HFFc6 (cell line): ENCODE measurements at regions not wholly inside any gene's neighbourhood (a gene's known extent, or its start where the extent isn't known, plus 50 kb on each side); places are given as distances from the start of the nearest gene placed in this dataset.

Experiments
- DNase-seq: peaks from one replicate; pipeline ENCODE4 v3.0.0-alpha.2; 2018
- H3K27ac Mint-ChIP-seq: 2 replicates; pipeline ENCODE4 v1.8.0; 2020; ENCODE audit warnings: mild to moderate bottlenecking, mixed read lengths
- H3K27me3 Mint-ChIP-seq: 2 replicates; pipeline ENCODE4 v1.8.0; 2021; ENCODE audit warnings: mild to moderate bottlenecking, moderate library complexity, mixed read lengths; ENCODE audit not compliant: insufficient read depth
- H3K36me3 Mint-ChIP-seq: 2 replicates; pipeline ENCODE4 v1.8.0; 2021; ENCODE audit warnings: low read depth, mixed read lengths
- H3K4me1 Mint-ChIP-seq: 2 replicates; pipeline ENCODE4 v1.8.0; 2020; ENCODE audit warnings: low read depth, mixed read lengths
- H3K4me3 Mint-ChIP-seq: 2 replicates; pipeline ENCODE4 v1.8.0; 2020; ENCODE audit warnings: mild to moderate bottlenecking, moderate library complexity, mixed read lengths
- H3K9me3 Mint-ChIP-seq: 2 replicates; pipeline ENCODE4 v1.8.0; 2020; ENCODE audit warnings: mild to moderate bottlenecking, mixed read lengths
- CTCF ChIP-seq: fragments of 200-600 bp; sonication (generic); IDR thresholded peaks from 2 replicates; pipeline ENCODE4 v1.5.0; 2021; ENCODE audit warnings: antibody characterized with exemption, mild to moderate bottlenecking

- H3K27ac Mint-ChIP-seq = peak overlapping the region; percentile 89
- H3K27me3 Mint-ChIP-seq = no peaks in the 10 kb centered on the region; the same call in 1 of the 2 replicates
- H3K36me3 Mint-ChIP-seq = peaks cover 23% of the 10 kb centered on the region; the same call in 1 of the 2 replicates
- H3K9me3 Mint-ChIP-seq = no peaks in the 10 kb centered on the region
- peak overlapping the region; percentile 64 for H3K4me3 Mint-ChIP-seq
- H3K4me1 Mint-ChIP-seq = peaks cover 87% of the 10 kb centered on the region
- TF ChIP-seq CTCF = no peak
- DNase-seq = peak; percentile 95
Observed at GRCh38 chr13:74210693-74211393, 76.6 kb upstream of the KLF12 start.

GRCh38 chr13:74206855-74207254 is 72.7 kb upstream of the KLF12 start:
- Mint-ChIP-seq H3K27ac (peak overlapping the region; percentile 79), H3K27me3 (no peaks in the 10 kb centered on the region; the same call in 1 of the 2 replicates), H3K4me3 (peak overlapping the region; percentile 42; the same call in 1 of the 2 replicates), H3K4me1 (peaks cover 97% of the 10 kb centered on the region), H3K36me3 (peaks cover 14% of the 10 kb centered on the region; the same call in 1 of the 2 replicates), H3K9me3 (no peaks in the 10 kb centered on the region)
- no peak for DNase-seq
- TF ChIP-seq CTCF = no peak

- no peaks in the 10 kb centered on the region for H3K9me3 Mint-ChIP-seq
- DNase-seq = peak; percentile 69
- H3K36me3 Mint-ChIP-seq = peaks cover 14% of the 10 kb centered on the region; the same call in 1 of the 2 replicates
- H3K4me3 Mint-ChIP-seq = peak overlapping the region; percentile 42
- H3K4me1 Mint-ChIP-seq = peaks cover 96% of the 10 kb centered on the region
- no peak for TF ChIP-seq CTCF
- no peaks in the 10 kb centered on the region for H3K27me3 Mint-ChIP-seq
- peak overlapping the region; percentile 79 for H3K27ac Mint-ChIP-seq
Observed at GRCh38 chr13:74206061-74206561, 71.9 kb upstream of the KLF12 start.

- no peaks in the 10 kb centered on the region for H3K9me3 Mint-ChIP-seq
- H3K27ac Mint-ChIP-seq = peak overlapping the region; percentile 79
- no peak for DNase-seq
- no peak for TF ChIP-seq CTCF
- H3K4me3 Mint-ChIP-seq = no peak overlapping the region; the same call in 1 of the 2 replicates
- H3K36me3 Mint-ChIP-seq = peaks cover 14% of the 10 kb centered on the region; the same call in 1 of the 2 replicates
- H3K27me3 Mint-ChIP-seq = no peaks in the 10 kb centered on the region
- H3K4me1 Mint-ChIP-seq = peaks cover 96% of the 10 kb centered on the region
Observed at GRCh38 chr13:74205313-74205690, 71.1 kb upstream of the KLF12 start.

- Mint-ChIP-seq H3K36me3 (peaks cover 14% of the 10 kb centered on the region; the same call in 1 of the 2 replicates), H3K27ac (peak overlapping the region; percentile 79), H3K4me3 (peak overlapping the region; percentile 29; the same call in 1 of the 2 replicates), H3K27me3 (no peaks in the 10 kb centered on the region), H3K9me3 (no peaks in the 10 kb centered on the region), H3K4me1 (peaks cover 96% of the 10 kb centered on the region)
- DNase-seq = peak; percentile 31
- no peak for TF ChIP-seq CTCF
Observed at GRCh38 chr13:74204602-74205312, 70.6 kb upstream of the KLF12 start.
